ENCODE measurements at regions not wholly inside any gene's neighbourhood (a gene's known extent, or its start where the extent isn't known, plus 50 kb on each side); places are given as distances from the start of the nearest gene placed in this dataset.

- no peak for DNase-seq (ENCODE audit: low spot score)
- in situ Hi-C loops (cut with MboI; ENCODE audit: low sequenced_read_pairs, unreplicated experiment), result no loop called here
- no peak for TF ChIP-seq CTCF (IDR thresholded peaks at IDR 0.05; ENCODE audit: borderline replicate concordance, control extremely low read depth, extremely low read depth, insufficient read depth, missing control alignments)
Measured at GRCh38 chr5:13278811-13279210, 665.7 kb downstream of the DNAH5 start.

- no peak for TF ChIP-seq CTCF (IDR thresholded peaks at IDR 0.05; ENCODE audit: borderline replicate concordance, control extremely low read depth, extremely low read depth, insufficient read depth, missing control alignments)
- in situ Hi-C loops (cut with MboI; ENCODE audit: low sequenced_read_pairs, unreplicated experiment), result no loop called here
- DNase-seq (ENCODE audit: low spot score), result no peak
Measured at GRCh38 chr5:13278148-13278547, 666.3 kb downstream of the DNAH5 start.

GRCh38 chr5:13276156-13276555 is 668.3 kb downstream of the DNAH5 start:
- in situ Hi-C loops (cut with MboI; ENCODE audit: low sequenced_read_pairs, unreplicated experiment), result no loop called here
- DNase-seq (ENCODE audit: low spot score), result no peak
- TF ChIP-seq CTCF (IDR thresholded peaks at IDR 0.05; ENCODE audit: borderline replicate concordance, control extremely low read depth, extremely low read depth, insufficient read depth, missing control alignments), result no peak

GRCh38 chr5:13263701-13264100 is 680.8 kb downstream of the DNAH5 start:
- DNase-seq (ENCODE audit: low spot score), result no peak
- TF ChIP-seq CTCF (IDR thresholded peaks at IDR 0.05; ENCODE audit: borderline replicate concordance, control extremely low read depth, extremely low read depth, insufficient read depth, missing control alignments), result no peak
- in situ Hi-C loops (cut with MboI; ENCODE audit: low sequenced_read_pairs, unreplicated experiment), result no loop called here

- DNase-seq (ENCODE audit: low spot score), result no peak
- TF ChIP-seq CTCF (IDR thresholded peaks at IDR 0.05; ENCODE audit: borderline replicate concordance, control extremely low read depth, extremely low read depth, insufficient read depth, missing control alignments), result no peak
- in situ Hi-C loops (cut with MboI; ENCODE audit: low sequenced_read_pairs, unreplicated experiment), result no loop called here
Measured at GRCh38 chr5:13253111-13253510, 691.4 kb downstream of the DNAH5 start.

- DNase-seq (ENCODE audit: low spot score), result no peak
- no peak for TF ChIP-seq CTCF (IDR thresholded peaks at IDR 0.05; ENCODE audit: borderline replicate concordance, control extremely low read depth, extremely low read depth, insufficient read depth, missing control alignments)
- in situ Hi-C loops (cut with MboI; ENCODE audit: low sequenced_read_pairs, unreplicated experiment), result no loop called here
Measured at GRCh38 chr5:13252699-13253098, 691.8 kb downstream of the DNAH5 start.

All from GM13976 (cell line).